ENCODE measurements at regions not wholly inside any gene's neighbourhood (a gene's known extent, or its start where the extent isn't known, plus 50 kb on each side); places are given as distances from the start of the nearest gene placed in this dataset.

- Mint-ChIP-seq H3K9me3 (no peaks in the 10 kb centered on the region), H3K27me3 (ENCODE audit: insufficient read depth) (peaks cover 5% of the 10 kb centered on the region), H3K4me3 (no peak overlapping the region), H3K4me1 (no peaks in the 10 kb centered on the region), H3K36me3 (ENCODE audit: low read depth) (no peaks in the 10 kb centered on the region), H3K27ac (no peak overlapping the region)
- no peaks in the 10 kb centered on the region for H3K36me3 ChIP-seq (ENCODE audit: control insufficient read depth, insufficient read depth, low read length)
- TF ChIP-seq CTCF (conservative IDR thresholded peaks at IDR 0.05), result no peak
- WGBS, 2 experiments (ENCODE audit: insufficient coverage in 1 of 2, insufficient read length in 1 of 2), result 68 to 92% methylated on average over 2 to 4 of the region's 4 CpGs
- DNase-seq, result no peak
- H3K27ac ChIP-seq (ENCODE audit: low read depth, low read length), result no peak overlapping the region
- H3K4me3 ChIP-seq (ENCODE audit: low read length), result no peak overlapping the region
- H3K9me3 ChIP-seq (ENCODE audit: control insufficient read depth, low read length), result no peaks in the 10 kb centered on the region
- no peaks in the 10 kb centered on the region for H3K4me1 ChIP-seq (ENCODE audit: control insufficient read depth, insufficient read depth, low read length)
- H3K9ac ChIP-seq (ENCODE audit: extremely low read depth, low read length, poor library complexity, severe bottlenecking), result no peak overlapping the region
- no peaks in the 10 kb centered on the region for H3K27me3 ChIP-seq (ENCODE audit: control insufficient read depth, insufficient read depth, low read length, poor library complexity, severe bottlenecking)
Measured at GRCh38 chr5:133738271-133738670, 125.9 kb upstream of the FSTL4 start.

GRCh38 chr5:133736512-133736911 lies 124.2 kb upstream of the FSTL4 start:
- H3K27ac ChIP-seq (ENCODE audit: low read depth, low read length), result no peak overlapping the region
- H3K9me3 Mint-ChIP-seq, result no peaks in the 10 kb centered on the region
- H3K27ac Mint-ChIP-seq, result no peak overlapping the region
- H3K36me3 ChIP-seq (ENCODE audit: control insufficient read depth, insufficient read depth, low read length), result no peaks in the 10 kb centered on the region
- no peaks in the 10 kb centered on the region for H3K36me3 Mint-ChIP-seq (ENCODE audit: low read depth)
- H3K4me3 ChIP-seq (ENCODE audit: low read length), result no peak overlapping the region
- no peak for TF ChIP-seq CTCF (conservative IDR thresholded peaks at IDR 0.05)
- no peaks in the 10 kb centered on the region for H3K4me1 Mint-ChIP-seq
- no peaks in the 10 kb centered on the region for H3K9me3 ChIP-seq (ENCODE audit: control insufficient read depth, low read length)
- peaks cover 5% of the 10 kb centered on the region for H3K27me3 Mint-ChIP-seq (ENCODE audit: insufficient read depth)
- WGBS, 2 experiments (ENCODE audit: insufficient coverage in 1 of 2, insufficient read length in 1 of 2), result 81 to 87% methylated on average over 4 to 5 of the region's 5 CpGs
- H3K27me3 ChIP-seq (ENCODE audit: control insufficient read depth, insufficient read depth, low read length, poor library complexity, severe bottlenecking), result no peaks in the 10 kb centered on the region
- H3K4me1 ChIP-seq (ENCODE audit: control insufficient read depth, insufficient read depth, low read length), result no peaks in the 10 kb centered on the region
- no peak overlapping the region for H3K4me3 Mint-ChIP-seq
- no peak for DNase-seq
- H3K9ac ChIP-seq (ENCODE audit: extremely low read depth, low read length, poor library complexity, severe bottlenecking), result no peak overlapping the region

GRCh38 chr5:133735346-133735745 lies 123.0 kb upstream of the FSTL4 start:
- WGBS, 2 experiments (ENCODE audit: insufficient coverage in 1 of 2, insufficient read length in 1 of 2), result 82 to 86% methylated on average over 7 to 9 of the region's 9 CpGs
- no peak for DNase-seq
- Mint-ChIP-seq H3K27me3 (ENCODE audit: insufficient read depth) (peaks cover 5% of the 10 kb centered on the region), H3K27ac (no peak overlapping the region), H3K4me3 (no peak overlapping the region), H3K4me1 (no peaks in the 10 kb centered on the region), H3K9me3 (no peaks in the 10 kb centered on the region), H3K36me3 (ENCODE audit: low read depth) (no peaks in the 10 kb centered on the region)
- Histone ChIP-seq H3K4me1 (ENCODE audit: control insufficient read depth, insufficient read depth, low read length) (no peaks in the 10 kb centered on the region), H3K27ac (ENCODE audit: low read depth, low read length) (no peak overlapping the region), H3K9ac (ENCODE audit: extremely low read depth, low read length, poor library complexity, severe bottlenecking) (no peak overlapping the region), H3K9me3 (ENCODE audit: control insufficient read depth, low read length) (no peaks in the 10 kb centered on the region), H3K36me3 (ENCODE audit: control insufficient read depth, insufficient read depth, low read length) (no peaks in the 10 kb centered on the region), H3K27me3 (ENCODE audit: control insufficient read depth, insufficient read depth, low read length, poor library complexity, severe bottlenecking) (no peaks in the 10 kb centered on the region), H3K4me3 (ENCODE audit: low read length) (no peak overlapping the region)
- no peak for TF ChIP-seq CTCF (conservative IDR thresholded peaks at IDR 0.05)

All from endodermal cell (in vitro differentiated cells).